IMR-90 (cell line): ENCODE measurements at regions not wholly inside any gene's neighbourhood (a gene's known extent, or its start where the extent isn't known, plus 50 kb on each side); places are given as distances from the start of the nearest gene placed in this dataset.

ENCODE experiments used
- ATAC-seq: fragments of 200-7000 bp; cut with Tn5 transposase; 2 replicates; pipeline ENCODE4 v1.9.1; 2020; ENCODE audit warnings: low read depth, mild to moderate bottlenecking, moderate library complexity
- BruUV-seq: library from RNA; stranded (reverse); fragments of 400-500 nt; replicated peaks from 2 replicates; lab custom pipeline; 2021; lab: Mats Ljungman, UMichigan
- CTCF ChIA-PET: fragments of 300-600 bp; formaldehyde crosslinking; extraction: SDS; loops from one replicate; lab custom pipeline; 2021; ENCODE audit warnings: antibody characterized with exemption; lab: Yijun Ruan, JAX
- POLR2A ChIA-PET: fragments of 300-600 bp; sonication (Branson Sonifier 250); formaldehyde crosslinking; loops from one replicate; lab custom pipeline; 2022; ENCODE audit warnings: antibody characterized with exemption; ENCODE audit not compliant: unreplicated experiment; lab: Charles Lee
- DNase-seq: peaks from one replicate; pipeline ENCODE4 v3.0.0; 2013
- H2AFZ ChIP-seq: replicated peaks from 2 replicates; pipeline ENCODE3; 2013; ENCODE audit warnings: low read length, mild to moderate bottlenecking; ENCODE audit not compliant: poor library complexity
- H2AK5ac ChIP-seq: 2 replicates; pipeline ENCODE4 v1.6.1; 2013; ENCODE audit warnings: low read depth, low read length, inconsistent platforms
- H2AK9ac ChIP-seq: replicated peaks from 2 replicates; pipeline ENCODE3; 2013; ENCODE audit warnings: mild to moderate bottlenecking, low read depth, low read length, moderate library complexity; ENCODE audit not compliant: poor library complexity
- H2BK120ac ChIP-seq: 2 replicates; pipeline ENCODE4 v1.6.1; 2013; ENCODE audit warnings: low read depth, low read length, inconsistent platforms
- H2BK15ac ChIP-seq: 3 replicates; pipeline ENCODE4 v1.6.1; 2013; ENCODE audit warnings: low read depth, low read length, inconsistent platforms
- H2BK20ac ChIP-seq: 2 replicates; pipeline ENCODE4 v1.6.1; 2013; ENCODE audit warnings: low read depth, mild to moderate bottlenecking, inconsistent platforms, low read length, moderate library complexity
- H2BK5ac ChIP-seq: 2 replicates; pipeline ENCODE4 v1.6.1; 2013; ENCODE audit warnings: mild to moderate bottlenecking, low read depth, low read length, inconsistent platforms; ENCODE audit not compliant: poor library complexity, severe bottlenecking
- H3K14ac ChIP-seq: replicated peaks from 2 replicates; pipeline ENCODE4 v1.6.1; 2013; ENCODE audit warnings: low read depth, low read length, inconsistent platforms
- H3K18ac ChIP-seq: 2 replicates; pipeline ENCODE4 v1.6.1; 2013; ENCODE audit warnings: low read depth, low read length, control low read depth
- H3K23ac ChIP-seq: 2 replicates; pipeline ENCODE4 v1.6.1; 2013; ENCODE audit warnings: low read depth, low read length, inconsistent platforms
- H3K27ac ChIP-seq: 2 replicates; pipeline ENCODE4 v1.5.1; 2013; ENCODE audit warnings: mild to moderate bottlenecking, control low read depth, low read length; ENCODE audit not compliant: insufficient read depth
- H3K27me3 ChIP-seq: 2 replicates; pipeline ENCODE4 v1.6.1; 2013; ENCODE audit warnings: low read length; ENCODE audit not compliant: control insufficient read depth, insufficient read depth
- H3K36me3 ChIP-seq: 2 replicates; pipeline ENCODE4 v1.6.1; 2013; ENCODE audit warnings: low read length, mixed read lengths; ENCODE audit not compliant: control insufficient read depth, insufficient read depth
- H3K4ac ChIP-seq: 2 replicates; pipeline ENCODE4 v1.6.1; 2013; ENCODE audit warnings: low read depth, low read length, inconsistent platforms
- H3K4me1 ChIP-seq: 2 replicates; pipeline ENCODE4 v1.6.1; 2013; ENCODE audit warnings: low read length, mixed read lengths; ENCODE audit not compliant: control insufficient read depth, insufficient read depth
- H3K4me2 ChIP-seq: 2 replicates; pipeline ENCODE4 v1.6.1; 2013; ENCODE audit warnings: low read depth, mild to moderate bottlenecking, control low read depth, low read length, moderate library complexity
- H3K4me3 ChIP-seq: 2 replicates; pipeline ENCODE4 v1.5.1; 2013; ENCODE audit warnings: low read depth, mild to moderate bottlenecking, control low read depth, low read length, moderate library complexity; ENCODE audit not compliant: insufficient read depth
- H3K56ac ChIP-seq: 2 replicates; pipeline ENCODE4 v1.6.1; 2013; ENCODE audit warnings: low read length, inconsistent platforms; ENCODE audit not compliant: insufficient read depth; ENCODE audit errors: extremely low read depth
- H3K79me1 ChIP-seq, 2 experiments: 2 replicates each; pipeline ENCODE4 v1.6.1; 2013; ENCODE audit warnings: low read length in 2 of 2, inconsistent platforms in 1 of 2, low read depth in 1 of 2
- H3K9ac ChIP-seq: 2 replicates; pipeline ENCODE4 v1.6.1; 2013; ENCODE audit warnings: low read depth, low read length, control low read depth
- H3K9me1 ChIP-seq: 2 replicates; pipeline ENCODE4 v1.6.1; 2013; ENCODE audit warnings: low read length, inconsistent platforms; ENCODE audit not compliant: insufficient read depth
- H3K9me3 ChIP-seq: 2 replicates; pipeline ENCODE4 v1.6.1; 2013; ENCODE audit warnings: low read length; ENCODE audit not compliant: control insufficient read depth, insufficient read depth
- H4K20me1 ChIP-seq: 2 replicates; pipeline ENCODE4 v1.6.1; 2013; ENCODE audit warnings: low read length, inconsistent platforms; ENCODE audit not compliant: insufficient read depth
- H4K5ac ChIP-seq: 2 replicates; pipeline ENCODE4 v1.6.1; 2013; ENCODE audit warnings: mild to moderate bottlenecking, low read depth, low read length, control low read depth
- H4K8ac ChIP-seq, 2 experiments: 2 replicates each; pipeline ENCODE4 v1.6.1; 2013; ENCODE audit warnings: low read depth in 2 of 2, low read length in 2 of 2, control low read depth in 1 of 2, inconsistent platforms in 1 of 2
- H4K91ac ChIP-seq: 2 replicates; pipeline ENCODE4 v1.6.1; 2013; ENCODE audit warnings: low read depth, low read length, inconsistent platforms; ENCODE audit not compliant: insufficient read depth
- CHD1 ChIP-seq: IDR thresholded peaks from 2 replicates; pipeline ENCODE4 v1.6.1; 2012; ENCODE audit warnings: low read depth, low read length, improper control_type of control experiment
- CTCF ChIP-seq: conservative IDR thresholded peaks from 2 replicates; pipeline ENCODE4 v1.5.1; 2012; ENCODE audit warnings: mild to moderate bottlenecking, low read depth, low read length, improper control_type of control experiment
- ELK1 ChIP-seq: fragments of 150-350 bp; IDR thresholded peaks from 2 replicates; pipeline ENCODE4 v1.6.1; 2016; ENCODE audit warnings: low read depth, mild to moderate bottlenecking, low read length, moderate library complexity, borderline replicate concordance
- FOS ChIP-seq: fragments of 150-350 bp; IDR thresholded peaks from 2 replicates; pipeline ENCODE4 v1.6.1; 2016; ENCODE audit warnings: low read depth, low read length
- MAZ ChIP-seq: IDR thresholded peaks from 2 replicates; pipeline ENCODE4 v1.6.1; 2012; ENCODE audit warnings: low read depth, mild to moderate bottlenecking, low read length, improper control_type of control experiment, moderate library complexity, borderline replicate concordance
- MXI1 ChIP-seq: IDR thresholded peaks from 2 replicates; pipeline ENCODE4 v1.6.1; 2012; ENCODE audit warnings: low read depth, mild to moderate bottlenecking, low read length, moderate library complexity, borderline replicate concordance
- NFE2L2 ChIP-seq: fragments of 150-350 bp; IDR thresholded peaks from 2 replicates; pipeline ENCODE4 v1.6.1; 2016; ENCODE audit warnings: low read depth, mild to moderate bottlenecking, low read length
- POLR2A ChIP-seq: IDR thresholded peaks from 2 replicates; pipeline ENCODE4 v1.6.1; 2012; ENCODE audit warnings: mild to moderate bottlenecking, low read depth, low read length
- RAD21 ChIP-seq: IDR thresholded peaks from 2 replicates; pipeline ENCODE4 v1.6.1; 2012; ENCODE audit warnings: low read length, improper control_type of control experiment
- RFX5 ChIP-seq: IDR thresholded peaks from 2 replicates; pipeline ENCODE4 v1.8.0; 2012; ENCODE audit warnings: low read depth, mild to moderate bottlenecking, low read length, moderate library complexity
- WGBS, 2 experiments: methylation state at CpG; one replicate each; pipeline versions ENCODE4 v1.1.5 to v1.1.7; 2013; ENCODE audit warnings: missing lambda C conversion rate in 2 of 2; ENCODE audit not compliant: insufficient read length in 1 of 2; ENCODE audit errors: extremely low coverage in 2 of 2; 5-methylcytosine and 5-hydroxymethylcytosine counted together
- dilution Hi-C: fragments of 300-500 bp; cut with HindIII; formaldehyde crosslinking; loops from one replicate; pipeline ENCODE4 v1.14.3; 2018; ENCODE audit warnings: low sequenced_read_pairs; ENCODE audit not compliant: unreplicated experiment
- in situ Hi-C: fragments of 300-500 bp; cut with MboI; formaldehyde crosslinking; loops from 3 replicates; pipeline ENCODE4 v1.14.3; 2019; ENCODE audit warnings: low sequenced_read_pairs, inconsistent platforms, mixed read lengths
- intact Hi-C: fragments of 100-400 bp; cut with micrococcal nuclease; formaldehyde crosslinking; loops from 2 replicates; pipeline ENCODE4 v1.10.0; 2022

- WGBS, 2 experiments = no CpG with 5 or more reads among the region's 2 CpGs
- Histone ChIP-seq H3K9me3 (no peaks in the 10 kb centered on the region), H2BK120ac (no peak overlapping the region), H3K14ac (no peak overlapping the region), H3K56ac (no peak overlapping the region), H3K4ac (no peak overlapping the region), H4K5ac (no peak overlapping the region), H2AK9ac (no peak overlapping the region), H3K4me3 (no peak overlapping the region), H2AK5ac (no peak overlapping the region), H3K9ac (no peak overlapping the region), H3K27ac (no peak overlapping the region), H3K9me1 (no peaks in the 10 kb centered on the region), H2BK5ac (no peak overlapping the region), H2BK15ac (no peak overlapping the region), H3K4me2 (no peak overlapping the region), H3K36me3 (no peaks in the 10 kb centered on the region), H4K20me1 (no peaks in the 10 kb centered on the region), H4K91ac (no peak overlapping the region), H3K18ac (no peak overlapping the region), H2AFZ (no peak overlapping the region), H3K23ac (no peak overlapping the region), H3K79me1 (no peaks in the 10 kb centered on the region), H3K27me3 (no peaks in the 10 kb centered on the region; the same call in 1 of the 2 replicates), H4K8ac (no peak overlapping the region), H3K4me1 (no peaks in the 10 kb centered on the region), H2BK20ac (no peak overlapping the region)
- DNase-seq (no peak), ATAC-seq (no peak)
- TF ChIP-seq MXI1 (no peak), MAZ (no peak), NFE2L2 (no peak), FOS (no peak), POLR2A (no peak), RFX5 (no peak), ELK1 (no peak), CTCF (no peak), CHD1 (no peak), RAD21 (no peak)
- POLR2A ChIA-PET = no interaction called here
- CTCF ChIA-PET = no interaction called here
- in situ Hi-C loops (no loop called here), dilution Hi-C loops (no loop called here), intact Hi-C loops (no loop called here)
- BruUV-seq = no TSS peak
Measured at GRCh38 chr3:59460068-59460467, 410.2 kb upstream of the CFAP20DC start.
